ENCODE measurements at regions not wholly inside any gene's neighbourhood (a gene's known extent, or its start where the extent isn't known, plus 50 kb on each side); places are given as distances from the start of the nearest gene placed in this dataset.
"Not testable (repeated sequence)": the region's sequence is repeated elsewhere in the genome, so short reads cannot be mapped to it uniquely, and the experiment has no call there.

GRCh38 chr1:245062741-245063305, 92.0 kb upstream of the KIF26B start:
- DNase-seq (ENCODE audit: low read depth, low spot score): no peak

GRCh38 chr1:245061808-245062207, 93.0 kb upstream of the KIF26B start:
- not testable (repeated sequence) for DNase-seq (ENCODE audit: low read depth, low spot score)

GRCh38 chr1:245060684-245061374, 94.0 kb upstream of the KIF26B start:
- DNase-seq (ENCODE audit: low read depth, low spot score): no peak

- DNase-seq (ENCODE audit: low read depth, low spot score): no peak
Observed at GRCh38 chr1:245059806-245060424, 94.9 kb upstream of the KIF26B start.

- no peak for DNase-seq (ENCODE audit: low read depth, low spot score)
Observed at GRCh38 chr1:245058882-245059281, 95.9 kb upstream of the KIF26B start.

GRCh38 chr1:245058436-245058835, 96.3 kb upstream of the KIF26B start:
- no peak for DNase-seq (ENCODE audit: low read depth, low spot score)

- DNase-seq (ENCODE audit: low read depth, low spot score): no peak
Observed at GRCh38 chr1:245056913-245057312, 97.9 kb upstream of the KIF26B start.

- DNase-seq (ENCODE audit: low read depth, low spot score): not testable (repeated sequence)
Observed at GRCh38 chr1:245056296-245056695, 98.5 kb upstream of the KIF26B start.

GRCh38 chr1:245055752-245056151, 99.0 kb upstream of the KIF26B start:
- no peak for DNase-seq (ENCODE audit: low read depth, low spot score)

GRCh38 chr1:245054507-245055270, 100.1 kb upstream of the KIF26B start:
- no peak for DNase-seq (ENCODE audit: low read depth, low spot score)

GRCh38 chr1:245054105-245054504, 100.7 kb upstream of the KIF26B start:
- DNase-seq (ENCODE audit: low read depth, low spot score): no peak

GRCh38 chr1:245052258-245052657, 102.5 kb upstream of the KIF26B start:
- DNase-seq (ENCODE audit: low read depth, low spot score): no peak

GRCh38 chr1:245051349-245052221, 103.2 kb upstream of the KIF26B start:
- no peak for DNase-seq (ENCODE audit: low read depth, low spot score)

GRCh38 chr1:245046769-245047168, 108.0 kb upstream of the KIF26B start:
- DNase-seq (ENCODE audit: low read depth, low spot score): no peak

GRCh38 chr1:245046315-245046714, 108.5 kb upstream of the KIF26B start:
- no peak for DNase-seq (ENCODE audit: low read depth, low spot score)

GRCh38 chr1:245045087-245045881, 109.5 kb upstream of the KIF26B start:
- no peak for DNase-seq (ENCODE audit: low read depth, low spot score)

- DNase-seq (ENCODE audit: low read depth, low spot score): no peak
Observed at GRCh38 chr1:245043611-245043940, 111.2 kb upstream of the KIF26B start.

- no peak for DNase-seq (ENCODE audit: low read depth, low spot score)
Observed at GRCh38 chr1:245041058-245041698, 113.6 kb upstream of the KIF26B start.

- DNase-seq (ENCODE audit: low read depth, low spot score): no peak
Observed at GRCh38 chr1:245039196-245039595, 115.6 kb upstream of the KIF26B start.

GRCh38 chr1:245036102-245036501, 118.7 kb upstream of the KIF26B start:
- DNase-seq (ENCODE audit: low read depth, low spot score): no peak
